ENCODE measurements at regions not wholly inside any gene's neighbourhood (a gene's known extent, or its start where the extent isn't known, plus 50 kb on each side); places are given as distances from the start of the nearest gene placed in this dataset.

GRCh38 chr6:105633814-105634213 is 230.9 kb upstream of the PREP start:
- TF ChIP-seq ZNF692 (tag by site-specific recombination; IDR thresholded peaks at IDR 0.05) (no peak), ZNF449 (tag by site-specific recombination; IDR thresholded peaks at IDR 0.05) (no peak), MYNN (tag by site-specific recombination; IDR thresholded peaks at IDR 0.05; ENCODE audit: borderline replicate concordance) (no peak), ZNF677 (tag by site-specific recombination; IDR thresholded peaks at IDR 0.05) (no peak), GLI2 (tag by site-specific recombination; IDR thresholded peaks at IDR 0.05; ENCODE audit: borderline replicate concordance, low read depth) (no peak), GLIS1 (tag by site-specific recombination; IDR thresholded peaks at IDR 0.05) (no peak), CTCF (tag by site-specific recombination; IDR thresholded peaks at IDR 0.05) (no peak)
